ENCODE measurements at regions not wholly inside any gene's neighbourhood (a gene's known extent, or its start where the extent isn't known, plus 50 kb on each side); places are given as distances from the start of the nearest gene placed in this dataset.

GRCh38 chr2:107648781-107649404, 177.8 kb upstream of the RGPD4 start:
- H3K27ac ChIP-seq (replicated peaks in 1 of 4) = no peak overlapping the region
- no peaks in the 10 kb centered on the region for H3K4me1 ChIP-seq
- TF ChIP-seq EP300 (IDR thresholded peaks at IDR 0.05) (no peak), POLR2A (IDR thresholded peaks at IDR 0.05; ENCODE audit: low read depth) (no peak), CTCF (IDR thresholded peaks at IDR 0.05) (no peak), POLR2AphosphoS5 (IDR thresholded peaks at IDR 0.05) (no peak)
- no peaks in the 10 kb centered on the region for H3K27me3 ChIP-seq
- no peak for DNase-seq (ENCODE audit: extremely low spot score)
- WGBS = 91% methylated on average over 7 of the region's 11 CpGs
- H3K4me3 ChIP-seq = no peak overlapping the region
- H3K9me3 ChIP-seq = peaks cover 0 to 15% (median 5%) of the 10 kb centered on the region in 4 donors
- no peaks in the 10 kb centered on the region for H3K36me3 ChIP-seq
- intact Hi-C loops (cut with DNase I) = no loop called here

- H3K9me3 ChIP-seq = no peaks in the 10 kb centered on the region
- WGBS = 82% methylated on average over 3 of the region's 3 CpGs
- no peak for DNase-seq (ENCODE audit: extremely low spot score)
- H3K27me3 ChIP-seq = no peaks in the 10 kb centered on the region
- no peak for TF ChIP-seq EP300 (IDR thresholded peaks at IDR 0.05)
- no peak for TF ChIP-seq POLR2A (IDR thresholded peaks at IDR 0.05; ENCODE audit: low read depth)
- TF ChIP-seq CTCF (IDR thresholded peaks at IDR 0.05) = no peak
- H3K27ac ChIP-seq (replicated peaks in 1 of 4) = no peak overlapping the region
- H3K4me3 ChIP-seq = no peak overlapping the region
- H3K4me1 ChIP-seq = no peaks in the 10 kb centered on the region
- no peaks in the 10 kb centered on the region for H3K36me3 ChIP-seq
- intact Hi-C loops (cut with DNase I) = no loop called here
These were observed 169.6 kb upstream of the RGPD4 start for GRCh38 chr2:107657049-107657448.

- no peak for TF ChIP-seq POLR2A (IDR thresholded peaks at IDR 0.05; ENCODE audit: low read depth)
- TF ChIP-seq POLR2AphosphoS5 (IDR thresholded peaks at IDR 0.05) = no peak
- TF ChIP-seq EP300 (IDR thresholded peaks at IDR 0.05) = no peak
- TF ChIP-seq CTCF (IDR thresholded peaks at IDR 0.05) = no peak
- H3K9me3 ChIP-seq = no peaks in the 10 kb centered on the region
- no peaks in the 10 kb centered on the region for H3K4me1 ChIP-seq
- DNase-seq (ENCODE audit: extremely low spot score) = no peak
- intact Hi-C loops (cut with DNase I) = no loop called here
- H3K36me3 ChIP-seq = no peaks in the 10 kb centered on the region
- H3K4me3 ChIP-seq = no peak overlapping the region
- no peak overlapping the region for H3K27ac ChIP-seq (replicated peaks in 1 of 4)
- 46% methylated on average over 6 of the region's 6 CpGs for WGBS
- no peaks in the 10 kb centered on the region for H3K27me3 ChIP-seq
These were observed 163.1 kb upstream of the RGPD4 start for GRCh38 chr2:107663632-107664031.

GRCh38 chr2:107669335-107669734, 157.4 kb upstream of the RGPD4 start:
- Histone ChIP-seq H3K9me3 (peaks cover 0 to 24% (median 20%) of the 10 kb centered on the region in 4 donors), H3K27ac (replicated peaks in 1 of 4) (no peak overlapping the region), H3K36me3 (no peaks in the 10 kb centered on the region), H3K4me1 (no peaks in the 10 kb centered on the region), H3K4me3 (no peak overlapping the region), H3K27me3 (no peaks in the 10 kb centered on the region)
- TF ChIP-seq EP300 (IDR thresholded peaks at IDR 0.05) = no peak
- TF ChIP-seq POLR2A (IDR thresholded peaks at IDR 0.05; ENCODE audit: low read depth) = no peak
- TF ChIP-seq CTCF (IDR thresholded peaks at IDR 0.05) = no peak
- no peak for TF ChIP-seq POLR2AphosphoS5 (IDR thresholded peaks at IDR 0.05)
- WGBS = 49% methylated on average over 4 of the region's 4 CpGs
- intact Hi-C loops (cut with DNase I) = no loop called here
- no peak for DNase-seq (ENCODE audit: extremely low spot score)

GRCh38 chr2:107681936-107682335, 144.8 kb upstream of the RGPD4 start:
- Histone ChIP-seq H3K9me3 (no peaks in the 10 kb centered on the region), H3K27me3 (no peaks in the 10 kb centered on the region), H3K4me1 (no peaks in the 10 kb centered on the region), H3K36me3 (no peaks in the 10 kb centered on the region), H3K4me3 (no peak overlapping the region), H3K27ac (replicated peaks in 1 of 4) (no peak overlapping the region)
- DNase-seq (ENCODE audit: extremely low spot score) = no peak
- TF ChIP-seq POLR2A (IDR thresholded peaks at IDR 0.05; ENCODE audit: low read depth) = no peak
- TF ChIP-seq POLR2AphosphoS5 (IDR thresholded peaks at IDR 0.05) = no peak
- no peak for TF ChIP-seq EP300 (IDR thresholded peaks at IDR 0.05)
- TF ChIP-seq CTCF (IDR thresholded peaks at IDR 0.05) = no peak
- WGBS = 91% methylated on average over 8 of the region's 8 CpGs
- intact Hi-C loops (cut with DNase I) = no loop called here

Measured in esophagus muscularis mucosa (tissue), 4 donors.